ENCODE measurements at regions not wholly inside any gene's neighbourhood (a gene's known extent, or its start where the extent isn't known, plus 50 kb on each side); places are given as distances from the start of the nearest gene placed in this dataset.

GRCh38 chr3:102580760-102581159 is 145.9 kb downstream of the ZPLD1 start (continued):
- TF ChIP-seq HMGXB4 (CRISPR knock-in tag; IDR thresholded peaks at IDR 0.05; ENCODE audit: borderline replicate concordance), result no peak
- no peak for TF ChIP-seq MAFK (IDR thresholded peaks at IDR 0.05; ENCODE audit: partially characterized antibody)
- TF ChIP-seq CHD2 (IDR thresholded peaks at IDR 0.05; ENCODE audit: low read length, partially characterized antibody), result no peak

- Histone ChIP-seq H3K4me3 (no peak overlapping the region), H3K9me3 (no peaks in the 10 kb centered on the region), H3K4me2 (no peak overlapping the region), H3K4me1 (no peaks in the 10 kb centered on the region), H3K27ac (no peak overlapping the region)
- 46% methylated on average over 4 of the region's 4 CpGs for WGBS (ENCODE audit: missing lambda C conversion rate)
- ATAC-seq (no peak), DNase-seq (ENCODE audit: low read depth in 1 of 2, low spot score in 1 of 2) (no peak), FAIRE-seq (no peak)
- ChIA-PET CTCF (no interaction called here), POLR2A (no interaction called here)
- TF ChIP-seq ZC3H11A (IDR thresholded peaks at IDR 0.05) (no peak), FOXS1 (CRISPR knock-in tag; IDR thresholded peaks at IDR 0.05) (no peak), RFX5 (IDR thresholded peaks at IDR 0.05) (no peak), ESRRA (IDR thresholded peaks at IDR 0.05; ENCODE audit: borderline replicate concordance, low read length) (no peak), FOSB (CRISPR knock-in tag; IDR thresholded peaks at IDR 0.05) (no peak), TFCP2L1 (CRISPR knock-in tag; IDR thresholded peaks at IDR 0.05) (no peak), ELK1 (IDR thresholded peaks at IDR 0.05; ENCODE audit: low read depth, low read length) (no peak)
Measured at GRCh38 chr3:102586485-102586884, 151.7 kb downstream of the ZPLD1 start.

GRCh38 chr3:102593812-102594602 is 159.2 kb downstream of the ZPLD1 start:
- TF ChIP-seq RNF2 (IDR thresholded peaks at IDR 0.05; ENCODE audit: borderline replicate concordance, low read depth), result no peak
- TF ChIP-seq CHD4 (IDR thresholded peaks at IDR 0.05; ENCODE audit: borderline replicate concordance), result no peak
- TF ChIP-seq ELK1 (IDR thresholded peaks at IDR 0.05; ENCODE audit: low read depth, low read length), result no peak
- no peak for TF ChIP-seq EHF (CRISPR knock-in tag; IDR thresholded peaks at IDR 0.05)
- no peak for TF ChIP-seq CTCF (IDR thresholded peaks at IDR 0.05)
- TF ChIP-seq FOXS1 (CRISPR knock-in tag; IDR thresholded peaks at IDR 0.05), result no peak
- TF ChIP-seq ATOH8 (CRISPR knock-in tag; IDR thresholded peaks at IDR 0.05; ENCODE audit: low read depth), result no peak
- no peak for TF ChIP-seq HOXB5 (CRISPR knock-in tag; IDR thresholded peaks at IDR 0.05)
- TF ChIP-seq HOXB13 (CRISPR knock-in tag; IDR thresholded peaks at IDR 0.05; ENCODE audit: low read depth), result no peak
- no peak for FAIRE-seq
- H3K4me3 ChIP-seq, result no peak overlapping the region
- H3K9me3 ChIP-seq, result no peaks in the 10 kb centered on the region
- WGBS (ENCODE audit: missing lambda C conversion rate), result 32% methylated on average over 2 of the region's 2 CpGs
- H3K4me2 ChIP-seq, result no peak overlapping the region
- no peak overlapping the region for H3K27ac ChIP-seq
- CTCF ChIA-PET, result interaction anchor here (0.9 kb wide), 1 partner anchor 189 kb away, joined by 3 read pairs; no protein-coding TSS in a partner anchor
- POLR2A ChIA-PET, result no interaction called here
- no peak for ATAC-seq
- no peak for DNase-seq (ENCODE audit: low read depth in 1 of 2, low spot score in 1 of 2)
- H3K4me1 ChIP-seq, result no peaks in the 10 kb centered on the region

All from A549 (cell line).